Stimulated activated CD4-positive, alpha-beta T cell treated with anti-CD3 and anti-CD28 coated beads, Interleukin-1b, Interleukin-23, amount 100 ng/mL, for 24 hours (primary cell): ENCODE measurements at regions not wholly inside any gene's neighbourhood (a gene's known extent, or its start where the extent isn't known, plus 50 kb on each side); places are given as distances from the start of the nearest gene placed in this dataset.

Experiments used
- DNase-seq, 4 experiments: peaks; one replicate each; pipeline ENCODE4 v3.0.0-alpha.2; 2020; ENCODE audit warnings: low read depth in 4 of 4, low spot score in 1 of 4

- no peak for DNase-seq
These were observed 655.5 kb downstream of the KCNA4 start for GRCh38 chr11:29361369-29361768.

GRCh38 chr11:29353833-29354232, 663.0 kb downstream of the KCNA4 start:
- no peak for DNase-seq

- no peak for DNase-seq
These were observed 664.5 kb downstream of the KCNA4 start for GRCh38 chr11:29352273-29352795.

- DNase-seq: no peak
These were observed 665.4 kb downstream of the KCNA4 start for GRCh38 chr11:29351301-29351873.

- DNase-seq: peak in 1 of 4 experiments; percentile 4
These were observed 673.1 kb downstream of the KCNA4 start for GRCh38 chr11:29343465-29344333.

- no peak for DNase-seq
These were observed 679.9 kb downstream of the KCNA4 start for GRCh38 chr11:29336727-29337575.

GRCh38 chr11:29334776-29335130, 682.1 kb downstream of the KCNA4 start:
- DNase-seq: no peak

- no peak for DNase-seq
These were observed 682.6 kb downstream of the KCNA4 start for GRCh38 chr11:29333993-29334775.

- DNase-seq: no peak
These were observed 685.3 kb downstream of the KCNA4 start for GRCh38 chr11:29331451-29332010.

- DNase-seq: no peak
These were observed 687.8 kb downstream of the KCNA4 start for GRCh38 chr11:29328961-29329441.

GRCh38 chr11:29327891-29328290, 688.9 kb downstream of the KCNA4 start:
- DNase-seq: no peak

- DNase-seq: no peak
These were observed 690.1 kb downstream of the KCNA4 start for GRCh38 chr11:29326757-29327156.

GRCh38 chr11:29324328-29324727, 692.5 kb downstream of the KCNA4 start:
- DNase-seq: no peak

GRCh38 chr11:29321293-29322132, 695.3 kb downstream of the KCNA4 start:
- DNase-seq: no peak

GRCh38 chr11:29320196-29320595, 696.6 kb downstream of the KCNA4 start:
- DNase-seq: no peak

- DNase-seq: no peak
These were observed 697.6 kb downstream of the KCNA4 start for GRCh38 chr11:29319210-29319609.

GRCh38 chr11:29318134-29318845, 698.5 kb downstream of the KCNA4 start:
- no peak for DNase-seq

GRCh38 chr11:29317694-29318093, 699.1 kb downstream of the KCNA4 start:
- DNase-seq: no peak

GRCh38 chr11:29315275-29315674, 701.6 kb downstream of the KCNA4 start:
- no peak for DNase-seq
